GM19395 (cell line): ENCODE measurements at regions not wholly inside any gene's neighbourhood (a gene's known extent, or its start where the extent isn't known, plus 50 kb on each side); places are given as distances from the start of the nearest gene placed in this dataset.
"Not testable (repeated sequence)": the region's sequence is repeated elsewhere in the genome, so short reads cannot be mapped to it uniquely, and the experiment has no call there.

ENCODE experiments used
- ATAC-seq: cut with Tn5 transposase; IDR thresholded peaks from one replicate; pipeline ENCODE4 v1.9.1; 2021; ENCODE audit warnings: mild to moderate bottlenecking, moderate library complexity; ENCODE audit not compliant: unreplicated experiment

GRCh38 chr1:194069168-194069830 is 882.9 kb upstream of the B3GALT2 start:
- ATAC-seq: no peak

GRCh38 chr1:194068446-194069167 is 882.2 kb upstream of the B3GALT2 start:
- ATAC-seq: no peak

GRCh38 chr1:194067772-194068171 is 881.4 kb upstream of the B3GALT2 start:
- no peak for ATAC-seq

- ATAC-seq: no peak
Measured at GRCh38 chr1:194062962-194063361, 876.5 kb upstream of the B3GALT2 start.

GRCh38 chr1:194062526-194062925 is 876.1 kb upstream of the B3GALT2 start:
- no peak for ATAC-seq

GRCh38 chr1:194060481-194060880 is 874.1 kb upstream of the B3GALT2 start:
- no peak for ATAC-seq

GRCh38 chr1:194058268-194058667 is 871.9 kb upstream of the B3GALT2 start:
- not testable (repeated sequence) for ATAC-seq

GRCh38 chr1:194056169-194056568 is 869.8 kb upstream of the B3GALT2 start:
- ATAC-seq: no peak

- ATAC-seq: no peak
Measured at GRCh38 chr1:194055536-194055935, 869.1 kb upstream of the B3GALT2 start.

- peak; percentile 89 for ATAC-seq
Measured at GRCh38 chr1:194052514-194053338, 866.3 kb upstream of the B3GALT2 start.

- no peak for ATAC-seq
Measured at GRCh38 chr1:194047921-194048320, 861.5 kb upstream of the B3GALT2 start.

- no peak for ATAC-seq
Measured at GRCh38 chr1:194047206-194047605, 860.8 kb upstream of the B3GALT2 start.

- ATAC-seq: no peak
Measured at GRCh38 chr1:194045416-194045815, 859.0 kb upstream of the B3GALT2 start.

GRCh38 chr1:194044892-194045291 is 858.5 kb upstream of the B3GALT2 start:
- no peak for ATAC-seq

- ATAC-seq: peak; percentile 49
Measured at GRCh38 chr1:194043984-194044755, 857.8 kb upstream of the B3GALT2 start.

GRCh38 chr1:194042736-194043135 is 856.3 kb upstream of the B3GALT2 start:
- no peak for ATAC-seq

GRCh38 chr1:194040496-194040895 is 854.1 kb upstream of the B3GALT2 start:
- ATAC-seq: no peak

GRCh38 chr1:194039578-194039977 is 853.2 kb upstream of the B3GALT2 start:
- ATAC-seq: no peak

- ATAC-seq: no peak
Measured at GRCh38 chr1:194033646-194034045, 847.2 kb upstream of the B3GALT2 start.

GRCh38 chr1:194028002-194028401 is 841.6 kb upstream of the B3GALT2 start:
- ATAC-seq: no peak

- ATAC-seq: no peak
Measured at GRCh38 chr1:194026422-194026821, 840.0 kb upstream of the B3GALT2 start.
